ENCODE measurements at regions not wholly inside any gene's neighbourhood (a gene's known extent, or its start where the extent isn't known, plus 50 kb on each side); places are given as distances from the start of the nearest gene placed in this dataset.
"Not testable (repeated sequence)": the region's sequence is repeated elsewhere in the genome, so short reads cannot be mapped to it uniquely, and the experiment has no call there.

DNA sequence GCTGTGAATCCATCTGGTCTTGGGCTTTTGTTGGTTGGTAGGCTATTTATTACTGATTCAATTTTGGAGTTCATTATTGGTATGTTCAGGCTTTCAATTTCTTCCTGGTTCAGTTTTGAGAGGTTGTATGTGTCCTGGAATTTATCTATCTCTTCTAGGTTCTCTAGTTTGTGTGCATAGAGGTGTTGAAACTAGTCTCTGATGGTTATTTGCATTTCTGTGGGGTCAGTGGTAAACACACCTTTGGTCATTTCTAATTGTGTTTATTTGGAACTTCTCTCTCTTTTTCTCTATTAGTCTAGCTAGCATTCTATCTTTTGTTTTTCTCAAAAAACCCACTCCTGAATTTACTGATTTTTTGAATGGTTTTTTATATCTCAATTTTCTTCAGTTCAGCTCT is 70.1 kb upstream of the IRAK1BP1 start:
- Histone ChIP-seq H3K4me1 (ENCODE audit: low read length) (no peaks in the 10 kb centered on the region), H3K9me3 (ENCODE audit: insufficient read depth, low read length) (no peaks in the 10 kb centered on the region), H3K79me2 (ENCODE audit: low read length) (no peaks in the 10 kb centered on the region), H3K27ac (ENCODE audit: low read length) (no peak overlapping the region), H3K4me2 (ENCODE audit: low read length) (no peak overlapping the region), H4K20me1 (ENCODE audit: insufficient read depth, low read length) (no peaks in the 10 kb centered on the region), H3K36me3 (replicated peaks; ENCODE audit: low read depth, low read length) (no peaks in the 10 kb centered on the region), H3K27me3 (ENCODE audit: low read depth, low read length) (no peaks in the 10 kb centered on the region), H3K9ac (ENCODE audit: low read length) (no peak overlapping the region), H2AFZ (ENCODE audit: low read depth, low read length) (no peak overlapping the region), H3K4me3 (ENCODE audit: low read length) (no peak overlapping the region)
- TF ChIP-seq EZH2phosphoT487 (IDR thresholded peaks at IDR 0.05; ENCODE audit: low read depth): no peak
- TF ChIP-seq, protein P1, sequence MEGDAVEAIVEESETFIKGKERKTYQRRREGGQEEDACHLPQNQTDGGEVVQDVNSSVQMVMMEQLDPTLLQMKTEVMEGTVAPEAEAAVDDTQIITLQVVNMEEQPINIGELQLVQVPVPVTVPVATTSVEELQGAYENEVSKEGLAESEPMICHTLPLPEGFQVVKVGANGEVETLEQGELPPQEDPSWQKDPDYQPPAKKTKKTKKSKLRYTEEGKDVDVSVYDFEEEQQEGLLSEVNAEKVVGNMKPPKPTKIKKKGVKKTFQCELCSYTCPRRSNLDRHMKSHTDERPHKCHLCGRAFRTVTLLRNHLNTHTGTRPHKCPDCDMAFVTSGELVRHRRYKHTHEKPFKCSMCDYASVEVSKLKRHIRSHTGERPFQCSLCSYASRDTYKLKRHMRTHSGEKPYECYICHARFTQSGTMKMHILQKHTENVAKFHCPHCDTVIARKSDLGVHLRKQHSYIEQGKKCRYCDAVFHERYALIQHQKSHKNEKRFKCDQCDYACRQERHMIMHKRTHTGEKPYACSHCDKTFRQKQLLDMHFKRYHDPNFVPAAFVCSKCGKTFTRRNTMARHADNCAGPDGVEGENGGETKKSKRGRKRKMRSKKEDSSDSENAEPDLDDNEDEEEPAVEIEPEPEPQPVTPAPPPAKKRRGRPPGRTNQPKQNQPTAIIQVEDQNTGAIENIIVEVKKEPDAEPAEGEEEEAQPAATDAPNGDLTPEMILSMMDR (IDR thresholded peaks at IDR 0.05; ENCODE audit: low read depth, low read length): no peak

DNA sequence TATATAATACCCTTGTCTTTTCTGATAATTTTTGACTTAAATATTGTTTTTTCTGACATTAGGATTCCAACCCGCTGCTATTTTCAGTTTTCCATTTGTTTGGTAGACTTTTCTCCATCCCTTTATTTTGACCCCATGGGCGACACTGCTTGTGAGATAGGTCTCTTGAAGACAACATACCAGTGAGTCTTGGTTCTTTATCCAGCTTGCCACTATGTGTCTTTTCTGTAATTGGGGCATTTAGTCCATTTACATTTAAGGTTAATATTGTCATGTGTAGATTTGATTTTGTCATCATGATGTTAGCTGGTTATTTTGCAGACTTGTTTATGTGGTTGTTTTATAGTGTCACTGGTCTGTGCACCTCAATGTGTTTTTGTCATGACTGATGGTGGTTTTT is 67.7 kb upstream of the IRAK1BP1 start:
- H3K9me3 ChIP-seq (ENCODE audit: insufficient read depth, low read length): no peaks in the 10 kb centered on the region
- H3K27ac ChIP-seq (ENCODE audit: low read length): no peak overlapping the region
- no peaks in the 10 kb centered on the region for H3K4me1 ChIP-seq (ENCODE audit: low read length)
- H2AFZ ChIP-seq (ENCODE audit: low read depth, low read length): no peak overlapping the region
- no peaks in the 10 kb centered on the region for H3K36me3 ChIP-seq (replicated peaks; ENCODE audit: low read depth, low read length)
- H3K27me3 ChIP-seq (ENCODE audit: low read depth, low read length): no peaks in the 10 kb centered on the region
- H3K9ac ChIP-seq (ENCODE audit: low read length): no peak overlapping the region
- no peak overlapping the region for H3K4me3 ChIP-seq (ENCODE audit: low read length)
- H3K79me2 ChIP-seq (ENCODE audit: low read length): no peaks in the 10 kb centered on the region
- TF ChIP-seq, protein P1 (IDR thresholded peaks at IDR 0.05; ENCODE audit: low read depth, low read length): no peak
- TF ChIP-seq EZH2phosphoT487 (IDR thresholded peaks at IDR 0.05; ENCODE audit: low read depth): no peak
- H4K20me1 ChIP-seq (ENCODE audit: insufficient read depth, low read length): no peaks in the 10 kb centered on the region
- H3K4me2 ChIP-seq (ENCODE audit: low read length): no peak overlapping the region

DNA sequence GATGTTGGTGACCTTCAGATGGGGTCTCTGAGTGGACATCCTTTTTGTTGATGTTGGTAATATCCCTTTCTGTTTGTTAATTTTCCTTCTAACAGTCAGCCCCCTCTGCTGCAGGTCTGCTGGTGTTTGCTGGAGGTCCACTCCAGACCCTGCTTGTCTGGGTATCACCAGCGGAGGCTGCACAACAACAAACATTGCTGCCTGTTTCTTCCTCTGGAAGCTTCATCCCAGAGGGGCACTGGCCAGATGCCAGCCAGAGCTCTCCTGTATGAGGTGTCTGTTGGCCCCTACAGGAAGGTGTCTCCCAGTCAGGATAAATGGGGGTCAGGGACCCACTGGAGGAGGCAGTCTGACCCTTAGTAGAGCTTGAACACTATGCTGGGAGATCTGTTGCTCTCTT is 60.6 kb upstream of the IRAK1BP1 start:
- H3K4me1 ChIP-seq (ENCODE audit: low read length); H4K20me1 ChIP-seq (ENCODE audit: insufficient read depth, low read length); H3K79me2 ChIP-seq (ENCODE audit: low read length); H2AFZ ChIP-seq (ENCODE audit: low read depth, low read length); H3K4me3 ChIP-seq (ENCODE audit: low read length); H3K27me3 ChIP-seq (ENCODE audit: low read depth, low read length); H3K36me3 ChIP-seq (replicated peaks; ENCODE audit: low read depth, low read length); H3K9me3 ChIP-seq (ENCODE audit: insufficient read depth, low read length); H3K4me2 ChIP-seq (ENCODE audit: low read length); H3K27ac ChIP-seq (ENCODE audit: low read length); H3K9ac ChIP-seq (ENCODE audit: low read length): not testable (repeated sequence)

DNA sequence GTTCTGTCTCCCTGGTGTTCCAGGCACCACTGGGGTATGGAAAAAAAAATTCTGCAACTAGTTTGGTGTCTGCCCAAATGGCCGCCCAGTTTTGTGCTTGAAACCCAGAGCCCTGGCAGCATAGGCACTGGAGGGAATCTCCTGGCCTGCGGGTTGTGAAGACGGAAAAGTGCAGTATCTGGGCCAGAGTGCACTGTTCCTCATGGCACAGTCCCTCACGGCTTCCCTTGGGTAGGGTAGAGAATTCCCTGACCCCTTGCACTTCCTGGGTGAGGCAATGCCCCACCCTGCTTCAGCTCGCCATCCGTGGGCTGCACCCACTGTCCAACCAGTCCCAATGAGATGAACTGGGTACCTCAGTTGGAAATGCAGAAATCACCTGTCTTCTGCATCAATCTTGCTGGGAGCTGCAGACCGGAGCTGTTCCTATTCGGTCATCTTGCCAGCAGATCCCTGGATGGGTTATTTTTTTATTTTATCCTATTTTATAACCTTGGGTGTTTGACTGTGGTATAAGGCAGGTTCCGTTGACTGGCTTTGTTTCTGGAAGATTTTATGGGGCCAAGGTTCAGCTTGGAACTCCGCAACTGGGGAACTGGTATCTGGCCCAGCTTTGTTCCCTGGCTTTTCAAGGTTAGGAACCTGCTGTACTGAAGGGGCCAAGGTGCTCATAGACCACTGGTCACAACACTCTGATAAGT is 59.5 kb upstream of the IRAK1BP1 start:
- H3K4me3 ChIP-seq (ENCODE audit: low read length); H2AFZ ChIP-seq (ENCODE audit: low read depth, low read length); H3K4me1 ChIP-seq (ENCODE audit: low read length); H3K27me3 ChIP-seq (ENCODE audit: low read depth, low read length); H3K36me3 ChIP-seq (replicated peaks; ENCODE audit: low read depth, low read length); H3K4me2 ChIP-seq (ENCODE audit: low read length); H4K20me1 ChIP-seq (ENCODE audit: insufficient read depth, low read length); H3K27ac ChIP-seq (ENCODE audit: low read length); H3K9ac ChIP-seq (ENCODE audit: low read length); H3K79me2 ChIP-seq (ENCODE audit: low read length); H3K9me3 ChIP-seq (ENCODE audit: insufficient read depth, low read length): not testable (repeated sequence)

DNA sequence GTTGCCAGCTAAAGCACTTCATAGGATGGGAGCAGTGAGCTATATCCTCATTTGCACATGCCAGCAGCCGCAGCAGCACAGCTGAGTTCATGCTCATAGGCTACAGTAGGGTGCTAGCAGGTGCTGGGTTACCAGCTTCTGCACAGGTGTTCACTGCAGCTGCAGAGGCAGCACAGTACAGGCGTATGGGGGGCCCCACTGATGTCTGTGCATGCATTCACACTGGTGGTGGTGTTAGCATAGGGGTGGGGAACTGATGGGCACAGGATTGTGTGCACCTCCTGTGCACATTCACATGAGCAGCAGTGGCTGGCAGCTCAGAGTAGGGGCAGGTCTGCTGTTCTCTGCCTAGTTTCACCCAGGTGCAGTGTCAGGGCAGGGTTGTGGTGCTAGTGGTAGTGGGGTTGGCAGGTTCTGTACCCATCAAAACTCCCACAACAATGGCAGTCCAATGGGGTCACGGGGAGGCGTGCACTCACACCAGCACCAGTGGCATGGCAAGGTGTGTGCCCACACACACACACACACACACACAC is 58.9 kb upstream of the IRAK1BP1 start:
- Histone ChIP-seq H4K20me1 (ENCODE audit: insufficient read depth, low read length) (no peaks in the 10 kb centered on the region), H3K36me3 (replicated peaks; ENCODE audit: low read depth, low read length) (no peaks in the 10 kb centered on the region), H3K9me3 (ENCODE audit: insufficient read depth, low read length) (no peaks in the 10 kb centered on the region), H3K4me3 (ENCODE audit: low read length) (no peak overlapping the region), H3K79me2 (ENCODE audit: low read length) (no peaks in the 10 kb centered on the region), H3K4me1 (ENCODE audit: low read length) (no peaks in the 10 kb centered on the region), H3K27me3 (ENCODE audit: low read depth, low read length) (no peaks in the 10 kb centered on the region), H2AFZ (ENCODE audit: low read depth, low read length) (no peak overlapping the region), H3K27ac (ENCODE audit: low read length) (no peak overlapping the region), H3K4me2 (ENCODE audit: low read length) (no peak overlapping the region), H3K9ac (ENCODE audit: low read length) (no peak overlapping the region)
- TF ChIP-seq, protein P1 (IDR thresholded peaks at IDR 0.05; ENCODE audit: low read depth, low read length): no peak
- TF ChIP-seq EZH2phosphoT487 (IDR thresholded peaks at IDR 0.05; ENCODE audit: low read depth): no peak
